ENCODE measurements at regions not wholly inside any gene's neighbourhood (a gene's known extent, or its start where the extent isn't known, plus 50 kb on each side); places are given as distances from the start of the nearest gene placed in this dataset.

DNA sequence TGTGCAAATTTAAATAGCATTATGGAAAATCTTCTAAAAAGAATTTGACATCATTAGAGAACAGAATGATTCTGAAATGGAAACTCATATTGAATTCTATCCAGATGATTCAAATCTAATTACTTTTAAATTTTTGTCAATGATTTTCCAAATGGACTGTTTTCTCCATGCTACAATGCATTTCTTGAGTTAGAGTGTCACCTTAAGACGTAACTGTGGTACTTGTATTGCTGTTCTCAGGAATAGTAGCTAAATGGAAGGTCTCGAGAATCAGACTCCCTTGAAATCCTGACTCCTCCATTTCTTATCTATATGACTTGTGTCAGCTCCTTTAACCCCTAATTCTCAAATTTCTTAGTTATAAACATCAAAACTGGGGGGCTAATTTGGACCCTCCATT lies 102.3 kb downstream of the P2RY1 start:
- TF ChIP-seq, protein P1, sequence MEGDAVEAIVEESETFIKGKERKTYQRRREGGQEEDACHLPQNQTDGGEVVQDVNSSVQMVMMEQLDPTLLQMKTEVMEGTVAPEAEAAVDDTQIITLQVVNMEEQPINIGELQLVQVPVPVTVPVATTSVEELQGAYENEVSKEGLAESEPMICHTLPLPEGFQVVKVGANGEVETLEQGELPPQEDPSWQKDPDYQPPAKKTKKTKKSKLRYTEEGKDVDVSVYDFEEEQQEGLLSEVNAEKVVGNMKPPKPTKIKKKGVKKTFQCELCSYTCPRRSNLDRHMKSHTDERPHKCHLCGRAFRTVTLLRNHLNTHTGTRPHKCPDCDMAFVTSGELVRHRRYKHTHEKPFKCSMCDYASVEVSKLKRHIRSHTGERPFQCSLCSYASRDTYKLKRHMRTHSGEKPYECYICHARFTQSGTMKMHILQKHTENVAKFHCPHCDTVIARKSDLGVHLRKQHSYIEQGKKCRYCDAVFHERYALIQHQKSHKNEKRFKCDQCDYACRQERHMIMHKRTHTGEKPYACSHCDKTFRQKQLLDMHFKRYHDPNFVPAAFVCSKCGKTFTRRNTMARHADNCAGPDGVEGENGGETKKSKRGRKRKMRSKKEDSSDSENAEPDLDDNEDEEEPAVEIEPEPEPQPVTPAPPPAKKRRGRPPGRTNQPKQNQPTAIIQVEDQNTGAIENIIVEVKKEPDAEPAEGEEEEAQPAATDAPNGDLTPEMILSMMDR (IDR thresholded peaks at IDR 0.05) = peak in 4 of 7 experiments; percentile 7 to 20 (median 10)
- no peak for TF ChIP-seq POLR2A (IDR thresholded peaks at IDR 0.05)
